LNCAP (cell line): ENCODE measurements at regions not wholly inside any gene's neighbourhood (a gene's known extent, or its start where the extent isn't known, plus 50 kb on each side); places are given as distances from the start of the nearest gene placed in this dataset.

Experiments
- TF ChIP-seq, protein P1 (sequence below): fragments of 450-650 bp; IDR thresholded peaks from 2 replicates; pipeline ENCODE4 v1.5.1; 2017; ENCODE audit warnings: mild to moderate bottlenecking

DNA sequence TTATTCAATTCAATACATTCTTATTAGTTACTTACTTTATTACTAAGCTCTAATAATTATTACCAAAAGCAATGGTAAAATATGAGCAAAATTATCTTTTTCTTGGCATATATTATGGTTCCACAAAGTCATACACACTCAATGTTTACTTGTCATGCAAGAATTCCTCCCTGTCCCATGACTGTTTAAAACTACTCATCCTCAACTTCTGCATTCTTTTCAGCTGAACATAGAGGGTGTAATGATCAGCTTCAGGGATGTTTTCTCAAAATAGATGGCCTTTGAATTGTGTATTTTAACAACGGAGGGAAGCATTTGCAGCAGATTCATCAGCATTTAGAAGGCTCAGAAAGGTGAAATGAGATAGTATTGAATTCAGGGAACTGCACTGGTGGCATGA is 499.0 kb downstream of the RWDD3 start:
- TF ChIP-seq, protein P1, sequence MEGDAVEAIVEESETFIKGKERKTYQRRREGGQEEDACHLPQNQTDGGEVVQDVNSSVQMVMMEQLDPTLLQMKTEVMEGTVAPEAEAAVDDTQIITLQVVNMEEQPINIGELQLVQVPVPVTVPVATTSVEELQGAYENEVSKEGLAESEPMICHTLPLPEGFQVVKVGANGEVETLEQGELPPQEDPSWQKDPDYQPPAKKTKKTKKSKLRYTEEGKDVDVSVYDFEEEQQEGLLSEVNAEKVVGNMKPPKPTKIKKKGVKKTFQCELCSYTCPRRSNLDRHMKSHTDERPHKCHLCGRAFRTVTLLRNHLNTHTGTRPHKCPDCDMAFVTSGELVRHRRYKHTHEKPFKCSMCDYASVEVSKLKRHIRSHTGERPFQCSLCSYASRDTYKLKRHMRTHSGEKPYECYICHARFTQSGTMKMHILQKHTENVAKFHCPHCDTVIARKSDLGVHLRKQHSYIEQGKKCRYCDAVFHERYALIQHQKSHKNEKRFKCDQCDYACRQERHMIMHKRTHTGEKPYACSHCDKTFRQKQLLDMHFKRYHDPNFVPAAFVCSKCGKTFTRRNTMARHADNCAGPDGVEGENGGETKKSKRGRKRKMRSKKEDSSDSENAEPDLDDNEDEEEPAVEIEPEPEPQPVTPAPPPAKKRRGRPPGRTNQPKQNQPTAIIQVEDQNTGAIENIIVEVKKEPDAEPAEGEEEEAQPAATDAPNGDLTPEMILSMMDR = no peak

DNA sequence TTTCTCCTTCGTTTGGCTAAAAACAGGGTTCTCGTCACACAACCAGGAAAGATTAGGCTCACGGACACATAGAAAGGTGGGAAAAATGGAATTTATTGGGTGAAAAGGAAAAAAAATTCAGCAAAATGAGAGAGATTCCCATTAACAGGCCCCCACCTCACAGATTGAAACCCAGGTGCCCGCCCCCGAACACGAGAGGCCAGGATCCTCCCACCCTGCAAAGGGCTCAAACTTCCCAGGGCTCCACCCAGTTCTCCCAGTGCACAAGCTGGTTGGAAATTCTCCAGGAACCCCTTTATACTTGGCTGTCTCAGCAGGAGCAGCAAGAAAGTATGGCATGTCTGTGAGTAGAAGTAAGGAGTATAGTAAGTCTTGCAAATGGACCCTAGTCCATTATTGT is 499.7 kb downstream of the RWDD3 start:
- TF ChIP-seq, protein P1 = no peak

DNA sequence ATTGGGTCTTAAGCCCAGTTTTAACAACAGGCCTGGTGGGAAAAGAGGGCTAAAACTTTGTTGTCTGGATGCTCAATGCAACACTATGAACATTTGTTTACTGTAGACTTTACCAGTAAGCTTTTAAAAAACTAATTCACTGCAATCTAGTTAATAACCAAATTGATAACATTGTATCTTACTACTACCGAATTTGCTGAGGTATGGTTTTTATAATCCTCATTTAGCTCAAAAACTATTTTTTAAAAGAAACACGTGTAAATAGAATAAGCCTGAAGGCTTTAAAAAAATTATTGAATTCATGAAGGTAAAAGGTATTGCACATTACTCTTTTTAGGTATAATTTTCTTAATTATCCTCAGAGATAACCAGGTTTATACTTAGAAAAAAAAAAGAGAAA is 500.6 kb downstream of the RWDD3 start:
- TF ChIP-seq, protein P1 = no peak

DNA sequence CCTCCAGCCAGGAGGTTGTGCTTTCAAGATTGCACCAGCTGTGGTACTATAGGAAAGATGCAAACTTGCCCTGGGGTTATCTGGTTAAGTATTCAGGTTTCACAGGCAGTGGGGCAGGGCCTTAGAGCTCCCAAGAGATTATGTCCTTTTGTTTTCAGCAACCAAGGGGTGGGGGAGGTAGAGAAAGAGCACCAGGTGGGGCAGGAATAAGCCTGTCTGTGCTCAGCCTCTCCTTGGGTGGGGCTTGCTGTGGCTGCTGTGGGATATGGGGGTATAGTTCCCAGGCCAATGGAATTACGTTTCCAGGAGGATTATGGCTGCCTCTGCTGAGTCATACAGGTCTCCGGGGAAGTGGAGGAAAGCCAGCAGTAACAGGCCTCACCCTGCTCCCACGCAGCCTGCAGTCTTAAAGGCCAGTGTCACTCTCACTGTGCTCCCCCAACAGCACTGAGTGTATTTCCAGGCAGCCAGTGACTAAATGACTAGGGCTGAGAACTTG is 508.6 kb downstream of the RWDD3 start:
- TF ChIP-seq, protein P1 = no peak

DNA sequence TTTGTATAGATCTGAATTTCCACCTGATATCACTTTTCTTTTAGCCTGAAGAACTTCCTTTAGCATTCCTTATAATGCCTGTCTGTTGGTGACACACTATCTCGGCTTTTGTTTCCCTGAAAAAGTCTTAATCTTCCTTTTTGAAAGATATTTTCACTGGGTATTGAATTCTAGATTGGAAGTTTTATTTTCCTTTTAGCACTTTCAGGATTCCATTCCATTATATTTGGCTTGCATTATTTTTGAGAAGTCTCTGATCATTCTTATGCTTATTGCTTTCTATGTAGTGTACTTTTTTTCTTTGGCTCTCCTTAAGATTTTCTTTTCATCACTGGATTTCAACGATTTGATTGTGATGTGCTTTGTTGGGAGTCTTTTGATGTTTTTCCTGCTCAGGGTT is 510.7 kb downstream of the RWDD3 start:
- TF ChIP-seq, protein P1 = no peak

DNA sequence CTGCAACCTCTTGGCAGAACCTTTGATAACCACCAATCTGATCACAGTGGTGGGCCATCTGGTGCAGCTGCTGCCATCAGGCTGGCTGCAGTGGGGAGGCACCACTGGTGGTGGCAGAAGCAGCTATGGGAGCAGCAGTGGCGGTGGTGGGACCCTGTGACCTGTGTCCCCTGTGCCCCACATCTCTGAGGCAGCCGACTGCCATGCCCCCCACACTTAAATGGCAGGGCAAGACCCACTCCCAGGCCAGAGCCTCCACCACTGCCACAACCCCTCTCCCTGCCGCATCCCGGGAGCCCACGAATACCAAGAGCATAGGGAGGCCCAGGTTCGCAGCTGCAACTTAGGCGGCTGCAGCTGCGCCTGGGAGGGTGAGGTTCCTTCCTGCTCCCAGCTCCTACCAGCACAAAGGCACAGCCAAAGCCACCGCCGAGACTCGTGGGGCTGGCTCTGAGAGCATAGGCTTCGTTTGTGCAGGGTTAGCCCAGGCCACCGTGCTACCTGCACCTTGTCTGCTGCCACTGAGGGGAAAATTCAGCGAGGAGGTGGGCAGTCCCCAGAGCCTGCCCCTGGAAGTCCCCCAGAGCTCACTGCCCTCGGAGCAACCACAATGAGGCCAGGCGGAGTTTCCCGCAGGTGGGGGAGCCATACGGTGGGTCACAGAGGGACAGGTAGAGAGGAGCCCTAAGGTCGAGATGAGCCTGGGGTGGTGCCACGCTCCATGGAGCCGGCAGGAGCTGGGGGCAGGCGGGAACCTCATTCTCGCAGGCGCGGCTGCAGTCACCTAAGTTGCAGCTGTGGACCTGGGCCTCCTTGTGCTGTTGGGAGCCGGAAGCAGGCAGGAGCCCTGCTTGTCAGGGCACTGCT is 518.7 kb downstream of the RWDD3 start:
- TF ChIP-seq, protein P1 = no peak

DNA sequence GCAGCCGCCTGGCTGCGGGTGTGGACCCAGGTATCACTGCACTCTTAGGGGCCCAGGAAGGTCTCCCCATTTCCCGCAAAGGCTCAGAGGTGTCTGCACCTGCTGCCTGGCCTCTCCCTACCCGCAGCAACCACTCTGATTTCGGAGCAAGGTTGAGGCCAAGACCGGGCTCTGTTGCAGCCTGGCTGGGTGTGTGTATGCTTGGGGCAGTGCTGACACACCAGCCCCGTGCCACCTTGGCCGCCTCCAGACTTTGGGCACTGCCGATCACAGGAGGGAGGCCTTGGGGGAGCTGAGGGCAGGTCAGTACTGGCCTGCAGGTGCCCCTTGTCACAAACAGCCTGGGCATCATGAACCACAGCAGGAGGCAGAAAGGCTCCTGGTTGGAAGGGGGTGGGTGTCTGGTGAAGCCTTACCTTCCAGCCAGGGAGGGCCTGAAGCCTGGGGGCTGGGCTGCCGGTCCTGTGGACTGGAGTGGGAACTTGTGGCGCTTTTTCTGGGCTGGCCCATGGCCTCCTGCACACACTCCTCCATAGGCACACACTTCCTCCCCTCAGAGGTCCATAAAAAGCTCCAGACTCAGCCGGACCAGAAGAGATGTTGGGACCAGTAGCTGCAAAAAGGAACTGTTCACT is 519.5 kb downstream of the RWDD3 start:
- TF ChIP-seq, protein P1 = no peak
